ENCODE measurements at regions not wholly inside any gene's neighbourhood (a gene's known extent, or its start where the extent isn't known, plus 50 kb on each side); places are given as distances from the start of the nearest gene placed in this dataset.
A peak's percentile ranks its signal among the peaks of the same experiment; 100 is the strongest.

DNA sequence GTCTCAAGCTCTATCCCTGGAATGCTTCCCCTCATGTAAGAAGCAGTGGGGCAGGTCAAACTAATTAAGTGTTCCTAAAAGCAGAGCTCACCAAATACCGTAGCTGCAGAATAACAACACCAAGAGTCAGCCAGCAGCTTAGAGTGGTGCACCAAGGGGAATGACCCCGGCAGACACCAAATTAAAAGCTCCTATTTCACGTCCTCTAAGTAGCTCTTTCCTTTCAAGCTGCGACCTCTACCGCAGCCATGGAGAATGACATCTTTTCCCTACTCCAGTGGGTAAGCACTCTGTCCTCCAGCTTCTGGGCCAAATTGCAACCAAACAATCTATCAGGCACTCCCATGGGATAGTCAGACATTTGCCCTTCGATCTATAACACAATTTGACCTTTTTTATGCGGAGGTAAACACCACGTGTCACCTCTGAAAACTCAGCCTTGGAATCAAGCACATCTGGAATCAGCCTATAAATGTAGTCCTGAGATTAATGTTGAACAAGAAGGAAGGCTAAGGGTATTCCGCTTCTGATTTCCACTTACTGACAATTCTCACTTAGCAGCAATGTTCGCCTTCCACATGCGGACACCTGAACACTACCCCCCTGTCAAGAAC, 67.6 kb upstream of the CDKN3 start:
- no peak overlapping the region for H3K4me2 ChIP-seq (ENCODE audit: low read length)
- H3K27me3 ChIP-seq (ENCODE audit: insufficient read depth, low read depth, low read length), result no peaks in the 10 kb centered on the region
- no peak overlapping the region for H3K9ac ChIP-seq (ENCODE audit: low read length)
- no peaks in the 10 kb centered on the region for H3K79me2 ChIP-seq (replicated peaks; ENCODE audit: insufficient read depth, low read length)
- no peaks in the 10 kb centered on the region for H3K9me2 ChIP-seq (ENCODE audit: insufficient read depth, low read length)
- H3F3A ChIP-seq (ENCODE audit: insufficient read depth, low read length, poor library complexity, severe bottlenecking), result no peaks in the 10 kb centered on the region
- H3K9me3 ChIP-seq (ENCODE audit: low read length), result no peaks in the 10 kb centered on the region
- no peak overlapping the region for H3K4me3 ChIP-seq (ENCODE audit: low read length)
- no peaks in the 10 kb centered on the region for H3K36me3 ChIP-seq (ENCODE audit: insufficient read depth, low read length)
- H3K27ac ChIP-seq (ENCODE audit: low read length), result no peak overlapping the region
- no peaks in the 10 kb centered on the region for H4K20me1 ChIP-seq (ENCODE audit: insufficient read depth)
- TF ChIP-seq MXI1 (conservative IDR thresholded peaks at IDR 0.05; ENCODE audit: poor library complexity, severe bottlenecking) (no peak), TAF1 (IDR thresholded peaks at IDR 0.05; ENCODE audit: low read depth) (no peak), SMC3 (conservative IDR thresholded peaks at IDR 0.05; ENCODE audit: poor library complexity) (peak; percentile 72), EZH2 (IDR thresholded peaks at IDR 0.05; ENCODE audit: borderline replicate concordance, insufficient read depth, low read length, poor library complexity, severe bottlenecking) (no peak), EP300 (conservative IDR thresholded peaks at IDR 0.05; ENCODE audit: poor library complexity, severe bottlenecking) (no peak), RAD21 (conservative IDR thresholded peaks at IDR 0.05) (peak; percentile 69), POLR2AphosphoS5 (IDR thresholded peaks at IDR 0.05) (no peak)
- TF ChIP-seq, protein P1, sequence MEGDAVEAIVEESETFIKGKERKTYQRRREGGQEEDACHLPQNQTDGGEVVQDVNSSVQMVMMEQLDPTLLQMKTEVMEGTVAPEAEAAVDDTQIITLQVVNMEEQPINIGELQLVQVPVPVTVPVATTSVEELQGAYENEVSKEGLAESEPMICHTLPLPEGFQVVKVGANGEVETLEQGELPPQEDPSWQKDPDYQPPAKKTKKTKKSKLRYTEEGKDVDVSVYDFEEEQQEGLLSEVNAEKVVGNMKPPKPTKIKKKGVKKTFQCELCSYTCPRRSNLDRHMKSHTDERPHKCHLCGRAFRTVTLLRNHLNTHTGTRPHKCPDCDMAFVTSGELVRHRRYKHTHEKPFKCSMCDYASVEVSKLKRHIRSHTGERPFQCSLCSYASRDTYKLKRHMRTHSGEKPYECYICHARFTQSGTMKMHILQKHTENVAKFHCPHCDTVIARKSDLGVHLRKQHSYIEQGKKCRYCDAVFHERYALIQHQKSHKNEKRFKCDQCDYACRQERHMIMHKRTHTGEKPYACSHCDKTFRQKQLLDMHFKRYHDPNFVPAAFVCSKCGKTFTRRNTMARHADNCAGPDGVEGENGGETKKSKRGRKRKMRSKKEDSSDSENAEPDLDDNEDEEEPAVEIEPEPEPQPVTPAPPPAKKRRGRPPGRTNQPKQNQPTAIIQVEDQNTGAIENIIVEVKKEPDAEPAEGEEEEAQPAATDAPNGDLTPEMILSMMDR (IDR thresholded peaks at IDR 0.05; ENCODE audit: poor library complexity, severe bottlenecking), result peak; percentile 71
- TF ChIP-seq, protein P2, sequence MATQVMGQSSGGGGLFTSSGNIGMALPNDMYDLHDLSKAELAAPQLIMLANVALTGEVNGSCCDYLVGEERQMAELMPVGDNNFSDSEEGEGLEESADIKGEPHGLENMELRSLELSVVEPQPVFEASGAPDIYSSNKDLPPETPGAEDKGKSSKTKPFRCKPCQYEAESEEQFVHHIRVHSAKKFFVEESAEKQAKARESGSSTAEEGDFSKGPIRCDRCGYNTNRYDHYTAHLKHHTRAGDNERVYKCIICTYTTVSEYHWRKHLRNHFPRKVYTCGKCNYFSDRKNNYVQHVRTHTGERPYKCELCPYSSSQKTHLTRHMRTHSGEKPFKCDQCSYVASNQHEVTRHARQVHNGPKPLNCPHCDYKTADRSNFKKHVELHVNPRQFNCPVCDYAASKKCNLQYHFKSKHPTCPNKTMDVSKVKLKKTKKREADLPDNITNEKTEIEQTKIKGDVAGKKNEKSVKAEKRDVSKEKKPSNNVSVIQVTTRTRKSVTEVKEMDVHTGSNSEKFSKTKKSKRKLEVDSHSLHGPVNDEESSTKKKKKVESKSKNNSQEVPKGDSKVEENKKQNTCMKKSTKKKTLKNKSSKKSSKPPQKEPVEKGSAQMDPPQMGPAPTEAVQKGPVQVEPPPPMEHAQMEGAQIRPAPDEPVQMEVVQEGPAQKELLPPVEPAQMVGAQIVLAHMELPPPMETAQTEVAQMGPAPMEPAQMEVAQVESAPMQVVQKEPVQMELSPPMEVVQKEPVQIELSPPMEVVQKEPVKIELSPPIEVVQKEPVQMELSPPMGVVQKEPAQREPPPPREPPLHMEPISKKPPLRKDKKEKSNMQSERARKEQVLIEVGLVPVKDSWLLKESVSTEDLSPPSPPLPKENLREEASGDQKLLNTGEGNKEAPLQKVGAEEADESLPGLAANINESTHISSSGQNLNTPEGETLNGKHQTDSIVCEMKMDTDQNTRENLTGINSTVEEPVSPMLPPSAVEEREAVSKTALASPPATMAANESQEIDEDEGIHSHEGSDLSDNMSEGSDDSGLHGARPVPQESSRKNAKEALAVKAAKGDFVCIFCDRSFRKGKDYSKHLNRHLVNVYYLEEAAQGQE (IDR thresholded peaks at IDR 0.05; ENCODE audit: borderline replicate concordance), result no peak
- no peak overlapping the region for H2AFZ ChIP-seq (ENCODE audit: low read depth, low read length)

- Histone ChIP-seq H3K27me3 (ENCODE audit: insufficient read depth, low read depth, low read length) (no peaks in the 10 kb centered on the region), H4K20me1 (ENCODE audit: insufficient read depth) (no peaks in the 10 kb centered on the region), H3K9me3 (ENCODE audit: low read length) (no peaks in the 10 kb centered on the region), H3K4me2 (ENCODE audit: low read length) (no peak overlapping the region), H3K79me2 (replicated peaks; ENCODE audit: insufficient read depth, low read length) (no peaks in the 10 kb centered on the region), H2AFZ (ENCODE audit: low read depth, low read length) (no peak overlapping the region), H3K9me2 (ENCODE audit: insufficient read depth, low read length) (no peaks in the 10 kb centered on the region), H3F3A (ENCODE audit: insufficient read depth, low read length, poor library complexity, severe bottlenecking) (no peaks in the 10 kb centered on the region), H3K27ac (ENCODE audit: low read length) (no peak overlapping the region), H3K4me3 (ENCODE audit: low read length) (no peak overlapping the region), H3K9ac (ENCODE audit: low read length) (no peak overlapping the region), H3K36me3 (ENCODE audit: insufficient read depth, low read length) (no peaks in the 10 kb centered on the region)
- TF ChIP-seq, protein P1 (IDR thresholded peaks at IDR 0.05; ENCODE audit: poor library complexity, severe bottlenecking), result no peak
- TF ChIP-seq RAD21 (conservative IDR thresholded peaks at IDR 0.05) (no peak), MXI1 (conservative IDR thresholded peaks at IDR 0.05; ENCODE audit: poor library complexity, severe bottlenecking) (no peak), POLR2AphosphoS5 (IDR thresholded peaks at IDR 0.05) (no peak)
These were observed 65.9 kb upstream of the CDKN3 start for GRCh38 chr14:54330876-54331275.

Measured in neural cell (in vitro differentiated cells).